AG09309 (cell line): ENCODE measurements at regions not wholly inside any gene's neighbourhood (a gene's known extent, or its start where the extent isn't known, plus 50 kb on each side); places are given as distances from the start of the nearest gene placed in this dataset.

Experiments
- DNase-seq: peaks from one replicate; pipeline ENCODE4 v3.0.0-alpha.2; 2010; ENCODE audit warnings: low read depth
- H3K4me3 ChIP-seq: 2 replicates; pipeline ENCODE4 v1.5.1; 2011; ENCODE audit warnings: mild to moderate bottlenecking, low read depth, low read length, moderate library complexity; ENCODE audit not compliant: control insufficient read depth
- TF ChIP-seq, protein P1 (sequence below): IDR thresholded peaks from 2 replicates; pipeline ENCODE4 v1.5.1; 2011; ENCODE audit warnings: mild to moderate bottlenecking, low read depth, low read length, inconsistent platforms; ENCODE audit not compliant: insufficient read depth, control insufficient read depth; ENCODE audit errors: missing control alignments

DNA sequence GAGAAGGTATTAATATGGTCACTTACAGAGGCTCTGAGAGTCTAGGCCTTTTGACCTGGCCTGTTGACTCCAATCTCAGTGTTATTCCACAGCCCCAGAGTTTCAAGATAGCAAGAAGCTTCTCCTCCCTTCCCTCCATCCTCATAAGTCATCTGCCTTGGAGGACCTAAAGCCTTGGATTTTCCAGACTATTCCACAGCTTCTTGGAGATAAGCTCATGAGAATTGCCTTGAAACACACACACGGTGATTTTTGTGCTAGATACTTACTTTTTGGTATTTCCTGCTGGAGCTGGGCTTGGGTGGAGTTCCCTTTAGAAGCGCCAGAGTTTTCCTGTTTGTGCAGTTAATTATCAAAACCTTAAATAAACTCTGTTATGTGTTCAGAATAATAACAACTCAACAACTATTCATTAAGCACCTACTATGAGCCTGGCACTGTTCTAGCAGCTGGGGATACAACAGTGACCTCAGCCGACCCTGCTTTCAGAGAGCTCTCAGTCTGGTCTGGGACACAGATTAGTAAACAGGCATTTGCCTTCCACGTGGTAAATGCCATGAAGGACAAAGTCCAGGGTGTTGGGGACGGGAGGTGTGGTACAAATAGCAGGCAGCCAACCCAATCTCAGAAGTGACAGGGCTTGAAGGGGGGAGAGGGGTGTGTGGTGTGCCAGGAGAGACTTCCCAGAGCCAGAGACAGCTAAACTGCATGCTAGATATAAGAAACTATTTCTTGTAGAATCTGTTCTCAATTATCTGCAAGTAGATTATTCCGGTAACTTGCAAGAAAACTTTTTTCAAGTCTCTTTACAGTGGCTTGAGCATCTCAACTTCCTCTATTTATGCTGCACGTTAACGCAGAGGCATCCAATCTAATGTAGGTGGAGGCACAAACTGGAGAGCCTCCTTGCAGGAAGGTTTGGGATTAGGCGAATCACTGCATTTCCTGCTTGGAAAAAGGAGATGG is 55.9 kb upstream of the KLF9 start:
- no peak overlapping the region for H3K4me3 ChIP-seq
- DNase-seq, result no peak
- TF ChIP-seq, protein P1, sequence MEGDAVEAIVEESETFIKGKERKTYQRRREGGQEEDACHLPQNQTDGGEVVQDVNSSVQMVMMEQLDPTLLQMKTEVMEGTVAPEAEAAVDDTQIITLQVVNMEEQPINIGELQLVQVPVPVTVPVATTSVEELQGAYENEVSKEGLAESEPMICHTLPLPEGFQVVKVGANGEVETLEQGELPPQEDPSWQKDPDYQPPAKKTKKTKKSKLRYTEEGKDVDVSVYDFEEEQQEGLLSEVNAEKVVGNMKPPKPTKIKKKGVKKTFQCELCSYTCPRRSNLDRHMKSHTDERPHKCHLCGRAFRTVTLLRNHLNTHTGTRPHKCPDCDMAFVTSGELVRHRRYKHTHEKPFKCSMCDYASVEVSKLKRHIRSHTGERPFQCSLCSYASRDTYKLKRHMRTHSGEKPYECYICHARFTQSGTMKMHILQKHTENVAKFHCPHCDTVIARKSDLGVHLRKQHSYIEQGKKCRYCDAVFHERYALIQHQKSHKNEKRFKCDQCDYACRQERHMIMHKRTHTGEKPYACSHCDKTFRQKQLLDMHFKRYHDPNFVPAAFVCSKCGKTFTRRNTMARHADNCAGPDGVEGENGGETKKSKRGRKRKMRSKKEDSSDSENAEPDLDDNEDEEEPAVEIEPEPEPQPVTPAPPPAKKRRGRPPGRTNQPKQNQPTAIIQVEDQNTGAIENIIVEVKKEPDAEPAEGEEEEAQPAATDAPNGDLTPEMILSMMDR, result no peak

DNA sequence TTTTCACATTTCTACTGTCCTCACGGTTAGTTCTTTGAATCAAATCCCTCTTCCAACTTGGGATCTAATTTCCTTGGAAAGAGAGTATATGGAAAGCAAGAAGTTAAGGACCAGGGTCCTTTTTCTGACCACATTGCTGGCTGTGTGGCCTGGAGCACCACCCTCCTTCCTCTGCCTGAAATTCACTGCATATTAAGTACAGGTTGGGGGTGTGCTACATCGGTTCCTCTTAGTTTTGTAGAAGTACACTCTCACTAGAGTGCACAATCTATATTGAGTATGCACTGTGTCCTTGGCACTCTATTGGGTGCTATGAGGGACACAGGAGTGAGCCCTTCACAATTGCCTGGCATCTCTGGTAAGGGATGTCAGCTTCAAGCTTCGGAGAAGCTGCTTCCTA is 53.8 kb upstream of the KLF9 start:
- no peak for DNase-seq
- no peak overlapping the region for H3K4me3 ChIP-seq
- TF ChIP-seq, protein P1, result no peak

DNA sequence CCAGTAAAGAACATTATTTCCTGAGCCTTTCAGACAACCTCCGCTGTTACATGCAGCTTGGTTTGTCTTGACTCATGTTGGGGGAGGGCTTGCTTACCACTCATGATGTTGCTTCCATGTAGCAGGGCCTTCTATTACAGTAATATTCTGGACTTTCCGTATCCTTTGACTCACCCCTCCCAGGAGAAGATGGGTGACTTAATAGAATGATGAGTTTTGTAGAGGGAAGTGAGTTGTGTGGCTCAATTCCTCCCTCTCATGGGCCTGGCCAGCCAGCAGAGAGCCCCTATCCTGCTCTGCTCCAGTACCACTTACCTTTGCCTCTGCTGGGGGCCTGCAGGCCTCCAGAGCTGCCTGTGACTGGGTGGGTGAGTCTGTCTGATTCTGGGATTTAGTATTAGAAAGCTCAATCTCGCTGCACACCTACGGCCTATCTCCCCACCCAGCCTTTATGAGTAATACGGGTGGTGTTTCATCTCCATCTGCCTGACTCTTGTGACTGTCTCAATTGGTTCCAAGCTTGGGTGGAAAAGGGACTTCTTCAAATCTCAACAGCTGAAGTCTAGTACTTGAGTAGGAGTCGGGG is 52.6 kb upstream of the KLF9 start:
- peak; percentile 71 for DNase-seq
- no peak overlapping the region for H3K4me3 ChIP-seq
- TF ChIP-seq, protein P1, result no peak

DNA sequence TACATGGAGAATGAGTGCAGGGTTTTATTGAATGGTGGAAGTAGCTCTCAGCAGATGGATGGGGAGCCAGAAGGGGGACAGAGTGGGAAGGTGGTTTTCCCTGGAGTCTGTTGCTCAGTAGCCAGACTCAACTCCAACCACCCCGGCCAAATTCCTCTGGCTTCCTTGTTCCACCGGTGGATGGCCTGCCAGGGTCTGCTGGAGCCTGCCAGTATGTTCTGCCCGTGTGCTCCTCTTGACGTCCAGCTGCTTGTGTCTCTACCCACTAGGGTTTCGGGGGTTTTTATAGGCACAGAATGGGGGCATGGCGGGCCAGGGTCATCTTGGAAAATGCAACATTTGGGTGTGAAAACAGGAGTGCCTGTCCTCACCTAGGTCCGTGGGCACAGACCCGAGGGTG is 51.4 kb upstream of the KLF9 start:
- TF ChIP-seq, protein P1, result no peak
- no peak overlapping the region for H3K4me3 ChIP-seq
- DNase-seq, result no peak

DNA sequence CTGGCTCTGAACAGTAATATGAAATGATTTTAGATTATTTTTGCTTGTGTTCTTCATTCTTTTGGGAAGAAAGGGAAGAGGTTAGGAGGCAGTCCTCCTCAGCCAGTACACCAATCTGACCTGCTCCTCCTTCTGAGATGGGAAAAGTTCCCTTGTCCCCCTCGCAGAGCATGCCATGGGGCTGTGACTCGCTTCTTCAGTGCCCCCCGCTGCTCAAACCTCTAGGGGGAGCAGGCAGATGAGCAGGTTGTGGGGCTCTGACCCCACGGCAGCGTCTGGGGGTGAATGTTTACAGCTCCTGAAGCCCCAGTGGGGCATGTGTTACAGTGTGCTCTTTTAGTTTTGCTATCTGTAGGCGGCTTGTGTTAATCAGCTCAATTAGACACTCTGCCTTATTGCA is 50.9 kb upstream of the KLF9 start:
- no peak overlapping the region for H3K4me3 ChIP-seq
- no peak for DNase-seq
- TF ChIP-seq, protein P1, result no peak
